Type B pancreatic cell (in vitro differentiated cells): ENCODE measurements at regions not wholly inside any gene's neighbourhood (a gene's known extent, or its start where the extent isn't known, plus 50 kb on each side); places are given as distances from the start of the nearest gene placed in this dataset.

Experiments used
- DNase-seq: peaks from one replicate; pipeline ENCODE4 v3.0.0; 2021; ENCODE audit warnings: mixed read lengths; ENCODE audit not compliant: unreplicated experiment; ENCODE audit errors: extremely low spot score
- H3K27ac Mint-ChIP-seq: 2 replicates; pipeline ENCODE4 v1.8.0; 2021; ENCODE audit warnings: mild to moderate bottlenecking, mixed read lengths
- H3K27me3 Mint-ChIP-seq: 2 replicates; pipeline ENCODE4 v1.8.0; 2021; ENCODE audit warnings: mixed read lengths
- H3K36me3 Mint-ChIP-seq: 2 replicates; pipeline ENCODE4 v1.8.0; 2021; ENCODE audit warnings: mixed read lengths
- H3K4me1 Mint-ChIP-seq: one replicate; pipeline ENCODE4 v1.8.0; 2021; ENCODE audit warnings: mixed read lengths; ENCODE audit not compliant: unreplicated experiment
- H3K4me3 Mint-ChIP-seq: 2 replicates; pipeline ENCODE4 v1.8.0; 2021; ENCODE audit warnings: mild to moderate bottlenecking, mixed read lengths
- H3K9me3 Mint-ChIP-seq: 2 replicates; pipeline ENCODE4 v1.8.0; 2021; ENCODE audit warnings: mixed read lengths
- CTCF ChIP-seq: fragments of 200-600 bp; sonication (generic); conservative IDR thresholded peaks from 2 replicates; pipeline ENCODE4 v1.5.0; 2021; ENCODE audit warnings: antibody characterized with exemption, mild to moderate bottlenecking

GRCh38 chr19:31944326-31944725 is 401.1 kb upstream of the ZNF507 start:
- no peak overlapping the region for H3K27ac Mint-ChIP-seq
- no peak for TF ChIP-seq CTCF

GRCh38 chr19:31946491-31946890 is 398.9 kb upstream of the ZNF507 start:
- TF ChIP-seq CTCF: no peak
- Mint-ChIP-seq H3K4me1 (peaks cover 23% of the 10 kb centered on the region), H3K27ac (no peak overlapping the region), H3K9me3 (no peaks in the 10 kb centered on the region), H3K36me3 (no peaks in the 10 kb centered on the region), H3K4me3 (no peak overlapping the region), H3K27me3 (peaks cover 36% of the 10 kb centered on the region)
- DNase-seq: no peak

More at GRCh38 chr19:31944326-31944725, 401.1 kb upstream of the ZNF507 start:
- Mint-ChIP-seq H3K4me1 (peaks cover 23% of the 10 kb centered on the region), H3K36me3 (no peaks in the 10 kb centered on the region), H3K9me3 (no peaks in the 10 kb centered on the region), H3K4me3 (no peak overlapping the region), H3K27me3 (peaks cover 32% of the 10 kb centered on the region)
- no peak for DNase-seq

GRCh38 chr19:31947436-31948115 is 397.8 kb upstream of the ZNF507 start:
- Mint-ChIP-seq H3K9me3 (peaks cover 5% of the 10 kb centered on the region), H3K4me1 (peaks cover 23% of the 10 kb centered on the region), H3K4me3 (no peak overlapping the region), H3K27me3 (peaks cover 36% of the 10 kb centered on the region), H3K27ac (no peak overlapping the region), H3K36me3 (no peaks in the 10 kb centered on the region)
- no peak for TF ChIP-seq CTCF
- DNase-seq: no peak

- Mint-ChIP-seq H3K4me3 (no peak overlapping the region), H3K4me1 (peaks cover 3% of the 10 kb centered on the region), H3K27me3 (peaks cover 29% of the 10 kb centered on the region), H3K36me3 (no peaks in the 10 kb centered on the region), H3K27ac (no peak overlapping the region), H3K9me3 (peaks cover 5% of the 10 kb centered on the region)
- no peak for TF ChIP-seq CTCF
- DNase-seq: no peak
Observed at GRCh38 chr19:31952693-31953092, 392.7 kb upstream of the ZNF507 start.

GRCh38 chr19:31955061-31955460 is 390.3 kb upstream of the ZNF507 start:
- peaks cover 5% of the 10 kb centered on the region for H3K9me3 Mint-ChIP-seq
- no peaks in the 10 kb centered on the region for H3K36me3 Mint-ChIP-seq
- DNase-seq: no peak
- H3K4me3 Mint-ChIP-seq: no peak overlapping the region
- peaks cover 4% of the 10 kb centered on the region for H3K4me1 Mint-ChIP-seq
- H3K27ac Mint-ChIP-seq: no peak overlapping the region
- peaks cover 26% of the 10 kb centered on the region for H3K27me3 Mint-ChIP-seq
- no peak for TF ChIP-seq CTCF
